SK-N-SH (cell line): ENCODE measurements at regions not wholly inside any gene's neighbourhood (a gene's known extent, or its start where the extent isn't known, plus 50 kb on each side); places are given as distances from the start of the nearest gene placed in this dataset.

ENCODE experiments used
- CTCF ChIA-PET: fragments of 300-600, 350-600 bp; formaldehyde crosslinking; extraction: SDS; loops from one replicate; lab custom pipeline; 2021; lab: Yijun Ruan, JAX
- POLR2A ChIA-PET: fragments of 350-600 bp; sonication (Branson Sonifier 250); formaldehyde crosslinking; extraction: SDS; loops from one replicate; lab custom pipeline; 2020; ENCODE audit warnings: antibody characterized with exemption, inconsistent platforms; lab: Yijun Ruan, JAX
- DNase-seq: peaks from one replicate; pipeline ENCODE4 v3.0.0; 2012
- H2AFZ ChIP-seq: fragments of 200-600 bp; sonication (generic); 2 replicates; pipeline ENCODE4 v1.8.1; 2016; ENCODE audit warnings: antibody characterized with exemption, mild to moderate bottlenecking, low read depth
- H3F3A ChIP-seq: fragments of 200-600 bp; sonication (generic); replicated peaks from 2 replicates; pipeline ENCODE3; 2016; ENCODE audit warnings: antibody characterized with exemption, mild to moderate bottlenecking; ENCODE audit not compliant: insufficient read depth
- H3K27ac ChIP-seq, 2 experiments: fragments of 200-500 bp in 1 of 2; fragments of 200-600 bp in 1 of 2; sonication (Bioruptor generic) in 1 of 2; sonication (generic), shearing (Covaris generic) in 1 of 2; 2 replicates each; pipeline versions ENCODE4 v1.5.1 to v1.6.1; 2014 to 2016; ENCODE audit warnings: low read depth in 2 of 2, inconsistent platforms in 1 of 2, low read length in 1 of 2, mild to moderate bottlenecking in 1 of 2, mixed read lengths in 1 of 2
- H3K27me3 ChIP-seq: fragments of 200-600 bp; sonication (generic), shearing (Covaris generic); 2 replicates; pipeline ENCODE4 v1.6.1; 2016; ENCODE audit warnings: mixed run types; ENCODE audit not compliant: insufficient read depth
- H3K36me3 ChIP-seq, 2 experiments: fragments of 200-500 bp in 1 of 2; fragments of 200-600 bp in 1 of 2; sonication (Bioruptor generic) in 1 of 2; sonication (generic) in 1 of 2; replicated peaks in 1 of 2; 2 replicates each; pipeline versions ENCODE3 to v1.5.1; 2014 to 2016; ENCODE audit warnings: low read length in 1 of 2, mild to moderate bottlenecking in 1 of 2; ENCODE audit not compliant: insufficient read depth in 2 of 2, control insufficient read depth in 1 of 2
- H3K4me1 ChIP-seq, 2 experiments: fragments of 200-500 bp in 1 of 2; fragments of 200-600 bp in 1 of 2; sonication (Bioruptor generic) in 1 of 2; sonication (generic), shearing (Covaris generic) in 1 of 2; 2 replicates each; pipeline versions ENCODE4 v1.5.1 to v1.6.1; 2014 to 2016; ENCODE audit warnings: low read depth in 1 of 2, low read length in 1 of 2, mixed run types in 1 of 2; ENCODE audit not compliant: insufficient read depth in 2 of 2, control insufficient read depth in 1 of 2
- H3K4me2 ChIP-seq: fragments of 200-600 bp; sonication (generic), shearing (Covaris generic); 2 replicates; pipeline ENCODE4 v1.6.1; 2017; ENCODE audit warnings: mixed run types
- H3K4me3 ChIP-seq, 2 experiments: fragments of 200-500 bp in 1 of 2; fragments of 200-600 bp in 1 of 2; sonication (Bioruptor generic) in 1 of 2; sonication (generic), shearing (Covaris generic) in 1 of 2; 2 replicates each; pipeline versions ENCODE4 v1.5.1 to v1.8.1; 2014 to 2016; ENCODE audit warnings: low read depth in 2 of 2, inconsistent platforms in 1 of 2, low read length in 1 of 2, mild to moderate bottlenecking in 1 of 2, mixed read lengths in 1 of 2, moderate library complexity in 1 of 2
- H3K79me2 ChIP-seq: fragments of 200-600 bp; sonication (generic); 2 replicates; pipeline ENCODE4 v1.8.1; 2017; ENCODE audit warnings: mild to moderate bottlenecking; ENCODE audit not compliant: insufficient read depth
- H3K9ac ChIP-seq: fragments of 200-600 bp; sonication (generic); 2 replicates; pipeline ENCODE4 v1.6.1; 2017; ENCODE audit warnings: mixed run types
- H3K9me2 ChIP-seq: fragments of 200-600 bp; sonication (generic); 2 replicates; pipeline ENCODE4 v1.6.1; 2017; ENCODE audit warnings: mixed run types
- H3K9me3 ChIP-seq: fragments of 200-600 bp; sonication (generic); 2 replicates; pipeline ENCODE4 v1.6.1; 2017; ENCODE audit warnings: mixed run types, mild to moderate bottlenecking, moderate library complexity
- H4K20me1 ChIP-seq: fragments of 200-600 bp; sonication (generic); 2 replicates; pipeline ENCODE4 v1.6.1; 2017; ENCODE audit warnings: mild to moderate bottlenecking, mixed run types; ENCODE audit not compliant: insufficient read depth
- CHD2 ChIP-seq: fragments of 150-350 bp; IDR thresholded peaks from 2 replicates; pipeline ENCODE4 v1.6.1; 2018; ENCODE audit warnings: low read length; ENCODE audit not compliant: partially characterized antibody
- EP300 ChIP-seq, 2 experiments: IDR thresholded peaks; 2 replicates each; pipeline versions ENCODE4 v1.4.0 to v1.6.1; 2012; ENCODE audit warnings: borderline replicate concordance in 1 of 2, low read depth in 1 of 2, low read length in 1 of 2
- EZH2phosphoT487 ChIP-seq: fragments of 200-600 bp; sonication (generic); IDR thresholded peaks from 2 replicates; pipeline ENCODE4 v1.6.1; 2017; ENCODE audit warnings: low read depth, mixed run types, mild to moderate bottlenecking, antibody characterized with exemption, moderate library complexity, borderline replicate concordance
- FOXJ3 ChIP-seq: sonication (generic); formaldehyde crosslinking; IDR thresholded peaks from 2 replicates; pipeline ENCODE4 v1.5.1; 2020; ENCODE audit warnings: mild to moderate bottlenecking, missing genetic modification reagents
- FOXM1 ChIP-seq: IDR thresholded peaks from 2 replicates; pipeline ENCODE4 v1.4.0; 2012; ENCODE audit warnings: low read depth, mild to moderate bottlenecking
- GABPA ChIP-seq: IDR thresholded peaks from 2 replicates; pipeline ENCODE4 v1.4.0; 2012; ENCODE audit warnings: low read depth, mild to moderate bottlenecking
- JUND ChIP-seq: IDR thresholded peaks from 2 replicates; pipeline ENCODE4 v1.4.0; 2012
- MAX ChIP-seq: IDR thresholded peaks from 2 replicates; pipeline ENCODE4 v1.4.0; 2012; ENCODE audit warnings: low read depth
- MEF2A ChIP-seq: IDR thresholded peaks from 2 replicates; pipeline ENCODE4 v1.4.0; 2012; ENCODE audit warnings: low read depth, borderline replicate concordance
- NFIC ChIP-seq: IDR thresholded peaks from 2 replicates; pipeline ENCODE4 v1.4.0; 2012; ENCODE audit warnings: borderline replicate concordance
- NRF1 ChIP-seq: IDR thresholded peaks from 2 replicates; pipeline ENCODE4 v1.6.1; 2012; ENCODE audit warnings: low read depth, mild to moderate bottlenecking, low read length
- PBX3 ChIP-seq: IDR thresholded peaks from 2 replicates; pipeline ENCODE4; 2012
- POLR2AphosphoS5 ChIP-seq: IDR thresholded peaks from 2 replicates; pipeline ENCODE4 v1.6.1; 2012; ENCODE audit warnings: low read depth, low read length
- RAD21 ChIP-seq: IDR thresholded peaks from 2 replicates; pipeline ENCODE4 v1.6.1; 2012; ENCODE audit warnings: mild to moderate bottlenecking, low read length
- RCOR1 ChIP-seq: fragments of 150-350 bp; IDR thresholded peaks from 2 replicates; pipeline ENCODE4 v1.6.1; 2017; ENCODE audit warnings: antibody characterized with exemption, low read length
- REST ChIP-seq: IDR thresholded peaks from 2 replicates; pipeline ENCODE4 v1.6.1; 2012; ENCODE audit warnings: mild to moderate bottlenecking, low read depth, low read length, moderate library complexity
- RFX5 ChIP-seq: IDR thresholded peaks from 2 replicates; pipeline ENCODE4 v1.6.1; 2012; ENCODE audit warnings: mild to moderate bottlenecking, improper control_type of control experiment, low read length
- TCF12 ChIP-seq: IDR thresholded peaks from 2 replicates; pipeline ENCODE4 v1.4.0; 2012
- USF2 ChIP-seq: fragments of 150-350 bp; IDR thresholded peaks from 2 replicates; pipeline ENCODE4 v1.6.1; 2017; ENCODE audit warnings: antibody characterized with exemption, low read length, low read depth, borderline replicate concordance
- ZBTB33 ChIP-seq: IDR thresholded peaks from 2 replicates; pipeline ENCODE4 v1.4.0; 2012; ENCODE audit warnings: low read depth, borderline replicate concordance
- WGBS: methylation state at CpG from one replicate; pipeline ENCODE4 v1.1.6; 2017; ENCODE audit warnings: low lambda C conversion rate; 5-methylcytosine and 5-hydroxymethylcytosine counted together

- H3K4me2 ChIP-seq, result no peak overlapping the region
Measured at GRCh38 chr1:198957044-198957443, 318.2 kb downstream of the PTPRC start.

GRCh38 chr1:198959032-198959431, 320.2 kb downstream of the PTPRC start:
- Histone ChIP-seq H3K9me3 (peaks cover 11% of the 10 kb centered on the region), H3K4me1 (no peaks in the 10 kb centered on the region), H3F3A (no peaks in the 10 kb centered on the region), H3K9me2 (no peaks in the 10 kb centered on the region), H2AFZ (no peak overlapping the region), H3K4me2 (no peak overlapping the region), H3K9ac (no peak overlapping the region), H3K4me3 (no peak overlapping the region), H4K20me1 (no peaks in the 10 kb centered on the region), H3K27me3 (no peaks in the 10 kb centered on the region), H3K79me2 (no peaks in the 10 kb centered on the region), H3K36me3 (no peaks in the 10 kb centered on the region), H3K27ac (no peak overlapping the region)
- ChIA-PET POLR2A (no interaction called here), CTCF (no interaction called here)
- no peak for TF ChIP-seq PBX3
- no peak for TF ChIP-seq REST
- TF ChIP-seq ZBTB33, result no peak
- TF ChIP-seq NRF1, result no peak
- no peak for TF ChIP-seq POLR2AphosphoS5
- no peak for TF ChIP-seq RCOR1
- TF ChIP-seq CHD2, result no peak
- TF ChIP-seq RAD21, result no peak
- TF ChIP-seq USF2, result no peak
- 92% methylated on average over 3 of the region's 3 CpGs for WGBS
- no peak for DNase-seq

More at GRCh38 chr1:198957044-198957443, 318.2 kb downstream of the PTPRC start:
- Histone ChIP-seq H3K9me3 (peaks cover 11% of the 10 kb centered on the region), H3K79me2 (no peaks in the 10 kb centered on the region), H3K9ac (no peak overlapping the region), H3K4me1 (no peaks in the 10 kb centered on the region), H3K27me3 (no peaks in the 10 kb centered on the region), H3F3A (no peaks in the 10 kb centered on the region), H3K27ac (no peak overlapping the region), H3K36me3 (no peaks in the 10 kb centered on the region), H3K4me3 (no peak overlapping the region), H4K20me1 (no peaks in the 10 kb centered on the region), H2AFZ (no peak overlapping the region), H3K9me2 (no peaks in the 10 kb centered on the region)
- WGBS, result 70% methylated on average over 1 of the region's 1 CpG
- ChIA-PET CTCF (no interaction called here), POLR2A (no interaction called here)
- TF ChIP-seq USF2 (no peak), JUND (no peak), MEF2A (no peak), GABPA (no peak), FOXM1 (no peak), RFX5 (no peak), TCF12 (no peak), FOXJ3 (no peak), EP300 (IDR thresholded peaks at IDR 0.05; ENCODE audit: borderline replicate concordance in 1 of 2, low read depth in 1 of 2, low read length in 1 of 2) (no peak), NFIC (no peak), EZH2phosphoT487 (no peak), RAD21 (no peak), MAX (no peak)
- DNase-seq, result no peak
